ENCODE measurements at regions not wholly inside any gene's neighbourhood (a gene's known extent, or its start where the extent isn't known, plus 50 kb on each side); places are given as distances from the start of the nearest gene placed in this dataset.

DNA sequence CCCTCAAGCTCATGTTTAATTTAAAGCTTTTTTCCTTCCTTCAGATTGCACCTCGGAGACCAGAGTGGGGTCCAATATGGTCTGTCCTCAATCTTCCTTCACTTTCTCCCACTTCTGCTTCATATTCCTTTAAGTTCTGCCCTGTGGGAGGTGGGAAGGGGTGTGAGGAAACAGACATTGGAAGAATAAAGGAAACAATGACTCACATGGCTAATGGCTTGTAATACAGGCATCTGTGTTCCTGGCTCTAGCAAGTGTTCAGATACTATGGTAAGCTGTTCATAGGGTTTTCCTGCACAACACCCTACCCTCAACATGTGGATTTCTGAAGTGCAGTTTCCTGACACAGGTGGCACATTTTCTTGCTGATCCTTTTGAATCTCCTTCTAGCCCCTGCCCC lies 209.5 kb downstream of the PIK3C3 start:
- TF ChIP-seq POLR2AphosphoS5 (IDR thresholded peaks at IDR 0.05; ENCODE audit: insufficient read depth, low read depth, low read length) (no peak), EZH2 (IDR thresholded peaks at IDR 0.05; ENCODE audit: borderline replicate concordance, low read depth, low read length, severe bottlenecking) (no peak)

Data from endothelial cell of umbilical vein (primary cell).